ENCODE measurements at regions not wholly inside any gene's neighbourhood (a gene's known extent, or its start where the extent isn't known, plus 50 kb on each side); places are given as distances from the start of the nearest gene placed in this dataset.
"Not testable (repeated sequence)": the region's sequence is repeated elsewhere in the genome, so short reads cannot be mapped to it uniquely, and the experiment has no call there.

DNA sequence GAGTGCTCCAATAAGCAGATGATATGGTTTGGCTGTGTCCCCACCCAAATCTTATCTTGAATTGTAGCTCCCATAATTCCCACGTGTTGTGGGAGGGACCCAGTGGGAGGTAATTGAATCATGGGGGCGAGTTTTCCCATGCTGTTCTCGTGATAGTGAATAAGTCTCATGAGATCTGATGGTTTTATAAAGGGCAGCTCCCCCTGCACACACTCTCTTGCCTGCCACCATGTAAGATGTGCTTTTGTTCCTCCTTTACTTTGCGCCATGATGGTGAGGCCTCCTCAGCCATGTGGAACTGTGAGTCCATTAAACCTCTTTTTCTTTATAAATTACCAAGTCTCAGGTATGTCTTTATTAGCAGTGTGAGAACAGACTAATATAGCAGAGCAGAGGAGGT lies 142.5 kb downstream of the ADSS2 start:
- TF ChIP-seq, protein P1, sequence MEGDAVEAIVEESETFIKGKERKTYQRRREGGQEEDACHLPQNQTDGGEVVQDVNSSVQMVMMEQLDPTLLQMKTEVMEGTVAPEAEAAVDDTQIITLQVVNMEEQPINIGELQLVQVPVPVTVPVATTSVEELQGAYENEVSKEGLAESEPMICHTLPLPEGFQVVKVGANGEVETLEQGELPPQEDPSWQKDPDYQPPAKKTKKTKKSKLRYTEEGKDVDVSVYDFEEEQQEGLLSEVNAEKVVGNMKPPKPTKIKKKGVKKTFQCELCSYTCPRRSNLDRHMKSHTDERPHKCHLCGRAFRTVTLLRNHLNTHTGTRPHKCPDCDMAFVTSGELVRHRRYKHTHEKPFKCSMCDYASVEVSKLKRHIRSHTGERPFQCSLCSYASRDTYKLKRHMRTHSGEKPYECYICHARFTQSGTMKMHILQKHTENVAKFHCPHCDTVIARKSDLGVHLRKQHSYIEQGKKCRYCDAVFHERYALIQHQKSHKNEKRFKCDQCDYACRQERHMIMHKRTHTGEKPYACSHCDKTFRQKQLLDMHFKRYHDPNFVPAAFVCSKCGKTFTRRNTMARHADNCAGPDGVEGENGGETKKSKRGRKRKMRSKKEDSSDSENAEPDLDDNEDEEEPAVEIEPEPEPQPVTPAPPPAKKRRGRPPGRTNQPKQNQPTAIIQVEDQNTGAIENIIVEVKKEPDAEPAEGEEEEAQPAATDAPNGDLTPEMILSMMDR (conservative IDR thresholded peaks at IDR 0.05) = not testable (repeated sequence)
- TF ChIP-seq EZH2 (IDR thresholded peaks at IDR 0.05; ENCODE audit: low read depth) = not testable (repeated sequence)

All from PC-9 (cell line).